Sigmoid colon (tissue), 4 donors: ENCODE measurements at regions not wholly inside any gene's neighbourhood (a gene's known extent, or its start where the extent isn't known, plus 50 kb on each side); places are given as distances from the start of the nearest gene placed in this dataset.

Experiments used
- EP300 ChIP-seq, 4 donors: sonication (generic); formaldehyde crosslinking; IDR thresholded peaks; one replicate each; pipeline ENCODE4 v1.6.1; 2017; ENCODE audit warnings: antibody characterized with exemption in 4 of 4
- POLR2A ChIP-seq, 2 donors: fragments of 450-650 bp; IDR thresholded peaks; one replicate each; pipeline ENCODE4 v1.6.1; 2016; ENCODE audit warnings: antibody characterized with exemption in 2 of 2, mild to moderate bottlenecking in 2 of 2, moderate library complexity in 2 of 2
- POLR2AphosphoS5 ChIP-seq, 4 donors: sonication (generic); formaldehyde crosslinking; IDR thresholded peaks; one replicate each; pipeline ENCODE4 v1.6.1; 2017; ENCODE audit warnings: antibody characterized with exemption in 4 of 4
- TF ChIP-seq, protein P1 (sequence below), 4 experiments: fragments of 450-650 bp in 3 of 4; fragments of 200-600 bp in 1 of 4; IDR thresholded peaks; one replicate each; pipeline ENCODE4 v1.5.1; 2016 to 2019; ENCODE audit warnings: antibody characterized with exemption in 4 of 4, mild to moderate bottlenecking in 3 of 4, moderate library complexity in 2 of 4

DNA sequence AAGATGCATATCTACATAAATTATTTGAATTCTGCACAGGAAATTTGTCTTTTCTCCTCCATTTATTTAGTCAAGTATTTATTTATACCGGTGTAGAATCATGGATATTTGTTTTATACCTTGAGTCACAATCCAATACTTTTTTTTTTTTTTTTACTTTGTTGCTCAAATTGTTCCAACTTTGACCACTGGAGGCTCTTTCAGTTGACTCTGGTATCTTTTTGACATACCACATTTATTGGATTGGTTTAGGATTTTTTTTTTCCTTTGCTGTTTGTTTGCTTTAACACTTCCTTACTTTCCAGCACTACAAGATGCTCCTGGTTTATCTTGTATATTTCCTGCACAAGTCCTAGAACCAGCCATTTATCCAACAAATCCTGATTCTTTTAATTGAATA lies 543.1 kb upstream of the RIOK2 start:
- TF ChIP-seq, protein P1, sequence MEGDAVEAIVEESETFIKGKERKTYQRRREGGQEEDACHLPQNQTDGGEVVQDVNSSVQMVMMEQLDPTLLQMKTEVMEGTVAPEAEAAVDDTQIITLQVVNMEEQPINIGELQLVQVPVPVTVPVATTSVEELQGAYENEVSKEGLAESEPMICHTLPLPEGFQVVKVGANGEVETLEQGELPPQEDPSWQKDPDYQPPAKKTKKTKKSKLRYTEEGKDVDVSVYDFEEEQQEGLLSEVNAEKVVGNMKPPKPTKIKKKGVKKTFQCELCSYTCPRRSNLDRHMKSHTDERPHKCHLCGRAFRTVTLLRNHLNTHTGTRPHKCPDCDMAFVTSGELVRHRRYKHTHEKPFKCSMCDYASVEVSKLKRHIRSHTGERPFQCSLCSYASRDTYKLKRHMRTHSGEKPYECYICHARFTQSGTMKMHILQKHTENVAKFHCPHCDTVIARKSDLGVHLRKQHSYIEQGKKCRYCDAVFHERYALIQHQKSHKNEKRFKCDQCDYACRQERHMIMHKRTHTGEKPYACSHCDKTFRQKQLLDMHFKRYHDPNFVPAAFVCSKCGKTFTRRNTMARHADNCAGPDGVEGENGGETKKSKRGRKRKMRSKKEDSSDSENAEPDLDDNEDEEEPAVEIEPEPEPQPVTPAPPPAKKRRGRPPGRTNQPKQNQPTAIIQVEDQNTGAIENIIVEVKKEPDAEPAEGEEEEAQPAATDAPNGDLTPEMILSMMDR (IDR thresholded peaks at IDR 0.05), result no peak
- TF ChIP-seq POLR2A (IDR thresholded peaks at IDR 0.05) (no peak), POLR2AphosphoS5 (IDR thresholded peaks at IDR 0.05) (no peak), EP300 (IDR thresholded peaks at IDR 0.05) (no peak)
